ENCODE measurements at regions not wholly inside any gene's neighbourhood (a gene's known extent, or its start where the extent isn't known, plus 50 kb on each side); places are given as distances from the start of the nearest gene placed in this dataset.

GRCh38 chr10:34905200-34905927 lies 90.3 kb upstream of the PARD3 start:
- TF ChIP-seq CTCF (IDR thresholded peaks at IDR 0.05) (no peak), REST (IDR thresholded peaks at IDR 0.05; ENCODE audit: insufficient read depth in 1 of 2, low read depth in 2 of 2, low read length in 1 of 2) (no peak)
